ENCODE measurements at regions not wholly inside any gene's neighbourhood (a gene's known extent, or its start where the extent isn't known, plus 50 kb on each side); places are given as distances from the start of the nearest gene placed in this dataset.
A peak's percentile ranks its signal among the peaks of the same experiment; 100 is the strongest.

DNA sequence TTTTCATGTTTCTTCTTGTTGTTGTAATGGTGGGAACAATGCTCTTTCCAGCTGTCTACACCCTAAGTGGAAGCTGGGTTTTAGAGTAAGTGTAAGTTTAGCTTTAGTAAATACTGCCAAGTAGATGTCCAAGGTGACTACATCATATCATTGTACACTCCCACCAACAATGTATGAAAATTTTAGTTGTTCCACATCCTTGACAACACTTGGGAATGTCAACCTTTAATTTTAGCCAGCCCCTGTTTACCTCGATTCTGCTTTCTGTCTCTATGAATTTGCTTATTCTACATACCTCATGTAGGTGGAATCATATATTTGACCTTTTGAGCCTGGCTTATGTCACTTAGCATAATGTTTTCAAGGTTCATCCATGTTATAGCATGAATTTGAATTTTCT lies 93.0 kb downstream of the MTPAP start:
- DNase-seq (ENCODE audit: low read depth, low spot score): no peak

DNA sequence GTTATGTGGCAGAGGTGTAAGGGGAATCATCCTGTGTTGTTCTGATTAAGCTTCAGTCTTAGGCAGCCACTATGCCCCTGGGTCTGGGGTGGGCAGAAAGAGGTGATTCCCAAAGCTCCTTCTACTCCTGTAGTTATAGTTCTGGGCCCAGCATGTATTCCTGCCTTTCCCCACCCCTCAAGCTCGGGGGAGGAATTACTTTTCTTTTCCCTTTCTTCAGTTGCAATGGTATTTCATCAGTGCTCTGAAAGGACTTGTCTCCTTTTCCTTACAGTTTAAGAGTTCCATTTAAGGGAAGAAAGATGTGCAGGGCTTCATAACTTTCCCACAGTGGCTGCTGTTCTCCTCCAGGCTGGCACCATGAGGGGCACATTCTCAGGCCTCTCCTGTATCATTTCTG lies 94.2 kb downstream of the MTPAP start:
- no peak for DNase-seq (ENCODE audit: low read depth, low spot score)

DNA sequence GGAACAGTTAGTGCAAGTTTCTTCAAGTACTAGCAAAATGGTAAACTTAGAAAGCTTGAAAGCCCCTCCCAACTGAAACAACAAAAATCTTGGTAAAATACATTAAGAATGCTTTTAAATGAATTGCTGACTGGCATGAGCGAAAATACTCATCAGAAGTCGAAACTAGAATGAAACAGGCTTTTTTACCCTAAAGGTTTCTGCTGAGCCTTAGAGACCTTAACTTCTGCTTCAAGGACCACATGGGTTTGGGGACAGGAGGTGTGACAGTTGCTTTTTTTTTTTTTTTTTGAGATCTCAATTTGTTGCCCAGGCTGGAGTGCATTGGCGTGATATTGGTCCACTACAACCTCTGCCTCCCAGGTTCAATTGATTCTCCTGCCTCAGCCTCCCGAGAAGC lies 100.3 kb downstream of the MTPAP start:
- DNase-seq (ENCODE audit: low read depth, low spot score): no peak

DNA sequence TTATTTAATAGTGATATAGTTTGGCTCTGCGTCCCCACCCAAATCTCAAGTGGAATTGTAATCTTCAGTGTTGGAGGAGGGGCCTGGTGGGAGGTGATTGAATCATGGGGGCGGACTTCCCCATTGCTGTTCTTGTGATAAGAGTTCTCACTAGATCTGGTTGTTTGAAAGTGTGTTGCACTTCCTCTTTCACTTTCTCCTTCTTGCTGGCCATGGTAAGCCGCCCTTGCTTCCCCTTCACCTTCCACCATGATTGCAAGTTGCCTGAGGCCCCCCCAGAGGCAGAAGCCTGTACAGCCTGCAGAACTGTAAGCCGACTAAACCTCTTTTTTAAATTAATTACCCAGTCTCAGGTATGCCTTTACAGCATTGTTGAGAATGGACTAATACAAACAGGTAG lies 101.4 kb downstream of the MTPAP start:
- DNase-seq (ENCODE audit: low read depth, low spot score): no peak

DNA sequence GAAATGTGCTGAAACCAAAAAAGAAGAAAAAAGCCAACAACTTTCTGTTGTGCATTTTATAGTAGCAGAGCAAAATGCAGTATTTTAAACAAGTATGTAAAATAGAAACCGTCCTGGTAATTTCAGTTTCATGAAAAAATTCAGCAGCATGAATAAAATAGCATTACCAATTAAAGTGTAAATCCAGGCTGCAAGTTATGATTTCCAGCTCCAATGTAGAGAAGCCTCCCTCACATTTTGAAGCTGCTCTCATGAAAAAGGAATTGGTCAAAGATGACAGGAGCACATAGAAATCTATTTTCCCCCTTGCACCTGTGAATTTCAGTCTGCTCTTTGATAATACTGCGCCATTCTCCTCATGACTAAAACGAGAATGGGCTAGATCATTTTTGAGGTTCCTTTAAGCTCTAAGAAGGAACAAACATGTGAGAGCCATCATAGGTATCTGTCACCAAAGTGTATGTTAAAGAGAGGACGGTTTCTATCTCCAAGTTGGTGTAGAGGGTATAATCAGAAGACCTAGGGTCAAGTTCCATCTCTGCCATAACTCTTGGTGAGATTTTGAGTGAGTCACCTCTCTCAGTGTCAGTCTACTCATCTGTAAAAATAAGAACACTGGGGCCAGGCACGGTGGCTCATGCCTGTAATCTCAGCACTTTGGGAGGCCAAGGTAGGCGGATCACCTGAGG lies 107.5 kb downstream of the MTPAP start:
- no peak for DNase-seq (ENCODE audit: low read depth, low spot score)

DNA sequence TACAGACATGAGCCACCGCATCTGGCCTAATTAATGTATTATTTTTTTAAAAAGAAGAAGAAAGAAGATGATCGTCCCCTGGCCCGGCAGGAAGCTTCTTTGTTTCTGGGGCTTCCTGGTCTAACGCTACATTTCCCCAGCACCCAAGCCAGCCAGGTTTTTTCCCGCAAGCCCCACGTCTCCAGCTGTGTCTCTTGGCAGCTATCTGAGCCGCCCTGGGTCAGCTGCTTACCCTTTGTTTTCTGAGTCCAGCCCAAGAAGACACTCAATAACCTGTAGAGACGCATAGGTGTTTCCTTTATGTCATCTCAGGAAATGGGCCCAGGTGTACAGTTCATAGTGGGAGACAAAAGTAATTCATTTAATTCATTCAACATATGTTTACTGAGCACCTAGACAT lies 110.2 kb downstream of the MTPAP start:
- no peak for DNase-seq (ENCODE audit: low read depth, low spot score)

DNA sequence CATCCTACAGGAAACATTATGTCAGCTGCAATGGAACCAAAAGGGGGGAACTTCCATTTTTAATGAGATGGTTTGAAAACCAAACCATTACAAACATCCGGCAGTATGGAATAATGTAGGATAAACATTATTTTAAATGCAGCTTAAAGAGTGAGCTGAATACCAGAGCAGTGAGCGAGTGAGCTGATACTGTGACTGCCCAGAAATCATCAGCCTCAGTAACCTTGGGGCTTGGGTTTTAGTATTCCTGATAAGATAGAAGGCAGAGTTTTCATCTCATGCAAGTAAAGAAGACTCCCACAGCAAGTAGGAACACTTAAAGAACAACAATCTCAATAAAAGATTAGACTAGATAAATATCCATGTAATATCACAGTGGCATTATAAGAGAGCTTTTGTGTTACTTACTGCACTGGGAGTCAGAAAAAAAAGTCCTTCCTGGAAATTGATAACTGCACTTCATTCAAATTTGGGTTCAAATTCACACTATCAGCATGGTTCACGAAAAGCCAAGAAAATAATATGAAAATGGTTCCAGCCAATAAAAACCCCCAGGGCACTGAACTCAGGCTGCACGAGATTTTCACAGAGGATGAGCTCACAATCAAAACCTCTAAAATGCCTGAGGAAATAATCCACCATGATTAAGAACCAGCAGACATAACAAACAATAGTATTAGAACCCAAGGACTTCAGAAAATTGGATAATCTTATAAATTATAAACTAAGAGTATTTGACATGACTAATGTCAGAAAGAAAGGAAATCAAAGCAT lies 115.7 kb downstream of the MTPAP start:
- peak; percentile 11 for DNase-seq (ENCODE audit: low read depth, low spot score)

DNA sequence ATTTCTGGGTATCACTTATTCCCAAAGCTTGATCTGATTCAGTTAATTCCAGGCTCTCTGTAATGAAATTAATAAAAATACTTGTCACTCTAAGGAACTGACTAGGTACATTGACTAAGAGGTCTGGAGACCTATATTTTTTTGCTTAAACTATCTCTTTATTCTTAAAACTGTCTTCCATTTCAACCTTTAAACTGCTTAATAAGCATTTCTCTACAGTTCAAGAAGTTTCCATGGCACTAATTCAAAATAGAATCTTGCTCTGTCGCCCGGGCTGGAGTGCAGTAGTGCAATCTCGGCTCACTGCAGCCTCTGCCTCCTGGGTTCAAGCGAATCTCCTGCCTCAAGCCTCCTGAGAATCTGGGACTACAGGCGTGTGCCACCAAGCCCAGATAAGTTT lies 117.4 kb downstream of the MTPAP start:
- no peak for DNase-seq (ENCODE audit: low read depth, low spot score)

DNA sequence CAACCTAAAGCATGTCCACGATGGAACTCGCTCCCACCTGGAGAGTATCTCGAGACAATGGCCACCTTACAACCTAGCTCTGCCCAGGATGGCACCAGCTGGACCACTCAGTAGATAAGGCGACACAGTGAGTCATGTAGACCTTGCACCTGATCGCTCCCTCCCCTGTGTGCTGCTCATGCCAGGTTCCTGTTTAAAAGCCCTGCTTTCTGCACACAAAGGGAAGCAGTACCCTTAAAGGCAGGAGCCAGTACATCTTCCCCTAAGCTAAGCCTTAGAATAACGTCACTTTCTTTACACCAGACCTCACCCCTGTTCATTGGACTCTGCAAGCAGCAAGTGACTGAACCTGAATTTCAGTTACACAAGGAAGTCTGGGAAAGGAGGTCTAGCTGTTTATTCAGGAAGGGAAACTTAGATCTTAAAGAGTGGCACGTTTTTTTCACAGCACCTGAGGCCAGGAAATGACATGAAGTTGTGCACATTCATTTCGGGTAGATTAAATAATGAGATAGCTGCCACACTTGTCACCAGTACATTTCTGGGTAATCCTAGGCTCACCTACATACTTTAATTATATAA lies 117.9 kb downstream of the MTPAP start:
- DNase-seq (ENCODE audit: low read depth, low spot score): no peak

DNA sequence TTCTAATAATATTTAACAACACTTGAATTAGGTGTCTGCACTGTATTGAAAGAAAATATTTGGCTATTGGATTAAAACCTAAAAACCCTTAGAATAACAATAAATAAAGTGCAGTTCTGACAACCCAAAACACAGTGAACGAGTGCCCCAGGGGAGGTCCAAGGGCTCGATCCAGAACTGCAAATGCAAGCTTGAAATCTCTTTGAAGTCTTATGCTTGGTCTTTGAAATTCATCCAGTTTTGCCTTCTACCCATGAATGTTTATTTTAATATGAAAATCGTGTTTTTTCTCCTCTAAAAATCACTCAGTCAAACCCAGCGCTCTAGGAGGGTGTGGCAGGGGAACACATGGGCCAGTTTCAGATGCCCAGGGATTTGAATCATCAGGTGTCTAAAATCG lies 119.5 kb downstream of the MTPAP start:
- DNase-seq (ENCODE audit: low read depth, low spot score): no peak

DNA sequence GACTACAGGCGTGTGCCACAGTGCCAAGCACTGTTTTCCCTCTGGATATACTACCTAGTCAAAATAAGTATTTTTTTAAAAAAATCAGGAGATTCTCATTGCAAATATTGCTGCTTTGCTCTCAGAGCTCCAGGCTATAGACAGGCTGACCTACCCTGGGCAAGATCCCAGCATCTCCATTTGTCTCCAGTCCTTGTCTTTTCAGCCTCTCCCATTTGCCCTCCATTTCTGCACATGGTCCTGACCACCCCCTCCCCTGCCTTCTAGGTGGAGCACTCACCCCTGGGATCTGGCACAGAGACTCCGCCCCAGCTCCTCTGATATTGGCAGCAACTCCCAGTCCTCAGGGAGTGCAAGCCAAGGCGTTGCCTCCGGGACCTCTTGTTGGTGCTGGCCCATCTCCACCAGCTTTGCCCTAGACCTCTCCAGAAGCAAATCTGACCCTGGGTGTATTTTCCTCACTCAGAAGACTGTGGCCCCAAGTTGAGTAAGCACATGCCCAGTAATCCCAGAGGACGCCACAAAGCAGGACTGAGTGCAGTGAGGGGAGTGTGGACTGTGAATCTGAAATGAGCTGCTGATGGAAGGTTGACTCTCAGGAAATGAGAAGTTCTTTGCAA lies 120.6 kb downstream of the MTPAP start:
- no peak for DNase-seq (ENCODE audit: low read depth, low spot score)

DNA sequence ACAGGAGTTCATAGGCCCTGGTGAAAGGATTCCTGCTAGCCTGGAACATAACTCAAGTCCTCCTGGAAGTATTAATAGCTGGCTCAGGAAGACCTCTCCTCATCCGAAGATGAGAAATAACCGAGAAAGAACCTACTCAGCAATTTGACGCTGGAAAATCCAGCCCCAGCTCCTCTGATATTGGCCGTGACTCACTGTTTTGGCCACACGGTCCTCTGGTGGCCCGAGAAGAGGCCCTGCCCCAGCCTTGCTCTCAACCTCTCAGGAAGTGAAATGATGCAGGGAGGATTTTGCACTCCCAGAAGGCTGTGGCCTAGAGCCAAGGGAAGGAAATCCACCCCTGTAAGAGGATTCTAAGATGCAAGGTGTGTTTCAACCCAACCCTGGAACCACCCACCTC lies 121.6 kb downstream of the MTPAP start:
- no peak for DNase-seq (ENCODE audit: low read depth, low spot score)

DNA sequence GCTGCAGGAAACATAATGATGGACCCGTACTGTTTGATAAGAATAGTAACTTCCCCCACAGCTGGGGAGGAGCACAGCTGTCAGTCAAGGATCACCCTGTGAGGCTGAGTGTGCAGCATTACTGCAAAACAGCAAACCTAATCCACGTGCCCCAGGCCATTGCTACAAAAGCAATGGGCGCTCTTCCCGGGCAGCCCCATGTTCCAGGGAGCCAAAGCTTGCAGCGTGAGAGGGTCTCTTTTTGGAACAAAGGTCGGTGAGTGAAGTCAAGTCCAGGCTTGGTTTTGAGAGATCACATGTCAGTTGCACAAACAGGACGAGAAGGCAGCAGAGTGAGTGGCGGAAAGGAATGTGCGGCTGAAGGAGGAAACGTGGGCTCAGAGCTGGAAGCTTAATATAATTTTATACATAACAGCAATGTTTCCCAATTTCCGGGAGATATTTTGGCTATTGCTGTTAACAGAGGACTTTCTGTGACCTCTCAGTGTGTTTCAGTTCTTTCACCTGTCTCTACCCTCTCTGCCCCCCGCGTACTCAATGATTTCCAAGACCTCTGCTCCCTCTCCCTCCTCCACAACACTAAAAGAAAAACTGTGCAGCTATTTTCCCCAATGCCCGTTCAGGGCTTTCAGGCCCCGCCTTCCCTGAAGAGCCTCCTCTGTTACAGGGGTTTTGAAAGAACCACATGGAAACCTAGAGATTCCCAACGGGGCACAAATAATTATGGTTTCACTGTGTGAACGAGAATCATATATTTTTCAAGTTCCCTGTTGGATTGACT lies 128.9 kb downstream of the MTPAP start:
- peak; percentile 39 for DNase-seq (ENCODE audit: low read depth, low spot score)

DNA sequence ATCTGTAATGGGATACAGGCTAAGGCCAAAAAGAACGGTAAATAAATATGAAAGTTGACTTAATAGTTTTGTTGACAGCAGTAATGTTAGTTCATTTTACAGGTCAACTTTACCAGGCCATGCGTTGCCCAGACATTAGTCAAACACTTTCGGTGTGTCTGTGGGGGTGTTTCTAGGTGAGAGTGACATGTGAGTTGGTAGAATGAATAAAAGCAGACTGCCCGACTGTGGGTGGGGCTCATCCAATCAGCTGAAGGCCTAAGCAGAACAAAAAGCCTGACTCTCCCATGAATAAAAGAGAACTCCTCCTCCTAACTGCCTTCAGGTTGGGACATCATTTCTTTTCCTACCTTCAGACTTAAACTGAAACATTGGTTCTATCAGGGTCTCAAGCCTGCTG lies 132.3 kb downstream of the MTPAP start:
- no peak for DNase-seq (ENCODE audit: low read depth, low spot score)

DNA sequence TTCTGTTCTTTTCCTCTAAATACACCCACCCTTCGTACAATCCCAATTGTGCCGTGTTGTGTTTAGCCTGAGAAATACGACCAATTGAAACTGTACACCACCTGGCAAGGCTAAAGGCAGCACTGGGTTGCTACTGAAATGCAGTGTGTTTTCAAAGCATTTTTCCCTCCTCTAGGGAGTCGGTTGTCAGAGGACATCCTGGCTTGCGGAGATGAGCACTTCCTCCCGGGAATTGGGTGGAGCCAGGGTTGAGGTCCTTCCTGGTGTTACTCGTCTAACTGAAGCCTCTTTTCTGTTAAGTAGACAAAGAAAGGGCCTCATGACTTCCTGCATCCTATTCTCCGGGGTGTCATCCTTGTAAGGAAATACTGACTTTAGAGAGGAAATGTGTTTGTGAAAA lies 133.5 kb downstream of the MTPAP start:
- no peak for DNase-seq (ENCODE audit: low read depth, low spot score)

DNA sequence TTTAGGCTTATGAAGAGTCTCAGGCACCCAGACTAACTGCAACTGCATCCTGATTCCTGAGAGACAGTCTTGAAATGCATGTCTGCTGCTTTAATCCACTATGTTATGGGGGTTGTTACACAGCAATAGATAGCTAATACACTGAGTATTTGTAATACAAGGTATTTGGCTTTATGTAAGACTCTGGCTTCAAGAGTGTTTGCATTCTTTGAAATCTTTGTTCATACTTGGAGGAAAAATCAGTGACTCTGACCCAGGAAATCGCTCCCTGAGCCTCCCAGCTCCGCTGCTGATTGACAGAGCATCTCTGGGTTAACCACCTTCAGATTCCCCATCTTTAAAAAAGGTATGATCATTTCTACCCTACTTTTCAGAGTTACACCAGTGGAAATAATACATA lies 133.9 kb downstream of the MTPAP start:
- no peak for DNase-seq (ENCODE audit: low read depth, low spot score)

DNA sequence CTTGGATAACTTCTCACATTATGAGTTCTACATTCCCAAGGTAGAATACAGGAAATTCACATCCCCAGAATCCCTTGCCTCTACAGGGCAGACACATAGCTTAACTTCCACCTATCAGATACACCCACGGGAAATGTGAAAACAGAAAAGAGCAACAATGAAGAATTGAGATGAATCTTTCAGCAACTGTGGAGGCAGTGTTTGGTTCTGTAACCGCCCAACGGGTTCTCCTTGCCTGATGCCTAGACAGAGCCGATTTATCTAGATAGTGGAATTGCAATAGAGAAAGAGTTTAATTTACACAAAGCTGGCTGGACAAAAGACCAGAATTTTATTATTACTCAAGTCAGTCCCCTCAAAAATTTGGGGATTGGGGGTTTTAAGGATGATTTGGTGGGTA lies 138.8 kb downstream of the MTPAP start:
- no peak for DNase-seq (ENCODE audit: low read depth, low spot score)

DNA sequence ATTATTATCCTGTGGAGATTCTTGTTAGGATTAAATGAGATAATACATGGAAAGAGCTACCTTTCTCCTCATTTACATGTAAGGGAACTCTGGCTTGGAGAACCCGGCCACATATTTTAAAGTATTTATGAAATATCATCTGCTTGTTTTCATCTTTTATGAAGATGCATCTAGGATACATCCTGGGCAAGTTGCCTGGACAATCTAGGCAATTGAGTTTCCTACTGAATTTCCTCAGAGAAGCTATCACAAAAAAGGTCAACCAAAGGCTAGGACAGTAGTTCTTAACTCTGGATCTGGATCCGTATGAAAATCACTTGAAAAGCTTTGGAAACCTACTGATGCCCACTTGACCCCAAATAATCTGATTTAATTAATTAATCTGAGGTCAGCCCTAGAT lies 140.7 kb downstream of the MTPAP start:
- no peak for DNase-seq (ENCODE audit: low read depth, low spot score)

DNA sequence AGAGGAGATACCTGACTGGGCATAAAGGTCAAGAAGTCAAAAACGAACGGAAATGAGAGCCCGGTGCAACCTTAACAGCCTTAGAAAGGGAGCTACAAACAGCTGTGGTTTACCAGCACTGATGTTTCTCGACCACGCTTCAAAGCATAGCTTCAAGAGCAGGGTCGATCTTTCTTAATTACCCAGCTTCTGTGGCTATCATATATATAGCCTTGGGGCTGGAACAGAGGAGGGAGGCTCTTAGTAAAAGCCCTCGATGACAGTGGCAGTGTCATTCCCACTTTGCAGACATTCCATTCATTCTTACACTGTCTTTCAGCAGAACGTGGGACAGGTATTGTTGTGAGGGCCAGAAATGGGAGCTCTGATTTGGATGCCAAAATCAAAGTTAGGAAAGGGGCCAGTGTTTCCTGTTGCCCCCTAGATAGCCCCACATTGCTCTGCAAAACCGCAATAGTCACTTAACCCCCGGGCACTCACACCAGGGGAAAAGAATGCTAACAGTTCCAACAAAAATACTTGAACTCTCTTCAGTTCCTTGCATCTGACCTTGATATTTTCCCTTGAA lies 141.5 kb downstream of the MTPAP start:
- peak; percentile 44 for DNase-seq (ENCODE audit: low read depth, low spot score)

DNA sequence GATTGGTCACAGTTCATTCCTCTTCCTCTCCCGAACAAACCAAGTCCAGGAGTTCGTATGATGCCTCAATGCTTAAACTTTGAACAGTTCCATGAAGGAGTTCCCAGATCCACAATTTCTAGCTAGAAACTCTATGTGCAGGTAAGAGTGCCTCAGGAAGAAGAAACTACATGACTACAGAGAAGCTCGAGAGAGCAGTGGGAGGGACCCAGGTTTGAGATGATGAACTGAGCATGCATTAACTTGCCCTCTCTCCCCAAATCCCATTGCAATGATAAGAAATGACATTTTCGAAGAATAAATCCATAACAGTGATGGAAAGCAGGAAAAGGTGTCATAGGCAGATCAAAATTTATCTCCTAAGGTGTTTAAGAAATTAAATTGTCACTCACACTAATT lies 140.6 kb upstream of the JCAD start:
- DNase-seq (ENCODE audit: low read depth, low spot score): no peak

DNA sequence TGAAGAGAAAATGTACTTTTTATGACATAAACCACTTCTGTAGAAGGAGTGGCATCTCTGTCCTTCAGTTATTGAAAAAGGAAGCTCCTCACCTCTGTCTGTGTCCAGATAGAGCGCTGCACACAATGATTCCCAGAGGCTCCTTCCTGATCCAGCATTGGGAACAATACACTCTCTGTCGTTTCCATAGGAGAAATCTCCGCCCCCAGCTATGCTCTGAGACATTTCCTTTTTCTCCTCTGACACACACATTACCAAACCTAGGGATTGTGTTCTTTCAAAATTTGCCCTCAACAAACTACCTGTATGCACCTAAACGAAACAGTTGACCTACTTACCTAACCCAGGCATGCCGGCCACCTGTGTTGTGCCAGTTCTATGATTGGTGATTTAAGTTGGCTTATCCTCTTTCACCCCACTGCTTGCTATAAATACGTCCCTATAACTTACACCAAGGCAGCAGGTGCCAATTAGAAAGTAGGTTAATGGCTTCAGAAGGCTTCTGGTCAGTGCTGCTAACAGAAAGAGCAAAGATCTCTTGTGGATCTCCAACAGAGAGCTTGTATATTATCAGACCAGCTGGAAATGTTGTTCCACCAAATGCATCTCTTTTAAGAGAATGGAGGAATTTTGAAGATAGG lies 140.1 kb upstream of the JCAD start:
- DNase-seq (ENCODE audit: low read depth, low spot score): no peak

Data from astrocyte of the hippocampus (primary cell).